SJCRH30 (cell line): ENCODE measurements at regions not wholly inside any gene's neighbourhood (a gene's known extent, or its start where the extent isn't known, plus 50 kb on each side); places are given as distances from the start of the nearest gene placed in this dataset.
A peak's percentile ranks its signal among the peaks of the same experiment; 100 is the strongest.

ENCODE experiments used
- DNase-seq, 2 experiments: peaks; one replicate each; pipeline ENCODE4 v3.0.0-alpha.2; 2015 to 2020
- H3K27ac ChIP-seq: fragments of 250-450 bp; sonication (Bioruptor Pico); 2 replicates; pipeline ENCODE4 v1.5.1; 2020; ENCODE audit warnings: mild to moderate bottlenecking, moderate library complexity
- H3K27me3 ChIP-seq: fragments of 250-450 bp; sonication (Bioruptor Pico); 2 replicates; pipeline ENCODE4 v1.5.1; 2020; ENCODE audit warnings: mild to moderate bottlenecking, moderate library complexity
- H3K36me3 ChIP-seq: fragments of 250-450 bp; sonication (Bioruptor Pico); 2 replicates; pipeline ENCODE4 v1.5.1; 2020; ENCODE audit warnings: mild to moderate bottlenecking, moderate library complexity
- H3K4me1 ChIP-seq: fragments of 250-450 bp; sonication (Bioruptor Pico); 2 replicates; pipeline ENCODE4 v1.5.1; 2020; ENCODE audit warnings: mild to moderate bottlenecking, moderate library complexity
- H3K4me3 ChIP-seq: fragments of 250-450 bp; sonication (Bioruptor Pico); 2 replicates; pipeline ENCODE4 v1.5.1; 2020; ENCODE audit warnings: mild to moderate bottlenecking, moderate library complexity
- H3K9me3 ChIP-seq: fragments of 250-450 bp; sonication (Bioruptor Pico); replicated peaks from 2 replicates; pipeline ENCODE4 v1.5.1; 2020; ENCODE audit warnings: mild to moderate bottlenecking, moderate library complexity

DNA sequence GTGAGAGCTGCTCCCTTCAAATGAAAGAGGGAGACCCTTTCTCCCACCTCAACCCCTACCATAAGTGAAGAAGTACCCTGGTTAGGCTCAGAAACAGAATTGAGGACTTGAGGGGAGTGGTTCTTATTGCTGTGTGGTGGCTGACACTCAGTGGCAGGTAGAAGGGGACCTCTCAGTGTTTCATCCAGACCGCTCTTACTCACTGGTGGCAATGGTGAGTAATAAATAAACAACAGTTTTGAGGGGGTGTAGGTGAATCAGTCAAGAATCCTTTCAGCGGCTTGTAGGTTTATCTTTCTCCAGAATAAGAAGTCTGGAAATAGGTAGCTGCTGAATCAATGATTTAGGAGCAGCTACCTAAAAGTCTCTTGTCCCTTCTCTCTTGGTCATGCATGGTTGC is 403.4 kb upstream of the B3GAT1 start:
- Histone ChIP-seq H3K27ac (no peak overlapping the region), H3K36me3 (no peaks in the 10 kb centered on the region), H3K4me1 (no peaks in the 10 kb centered on the region), H3K4me3 (no peak overlapping the region), H3K27me3 (no peaks in the 10 kb centered on the region), H3K9me3 (no peaks in the 10 kb centered on the region)
- no peak for DNase-seq

- no peaks in the 10 kb centered on the region for H3K36me3 ChIP-seq
- no peak overlapping the region for H3K27ac ChIP-seq
- no peaks in the 10 kb centered on the region; the same call in 1 of the 2 replicates for H3K27me3 ChIP-seq
- no peaks in the 10 kb centered on the region for H3K9me3 ChIP-seq
- H3K4me3 ChIP-seq = no peak overlapping the region
- H3K4me1 ChIP-seq = no peaks in the 10 kb centered on the region
- DNase-seq = no peak
Measured at GRCh38 chr11:134807997-134808396, 396.0 kb upstream of the B3GAT1 start.

GRCh38 chr11:134802598-134802997 is 390.6 kb upstream of the B3GAT1 start:
- DNase-seq = no peak
- Histone ChIP-seq H3K27me3 (peaks cover 8% of the 10 kb centered on the region; the same call in 1 of the 2 replicates), H3K4me3 (no peak overlapping the region), H3K27ac (no peak overlapping the region), H3K4me1 (no peaks in the 10 kb centered on the region), H3K9me3 (no peaks in the 10 kb centered on the region), H3K36me3 (no peaks in the 10 kb centered on the region)

DNA sequence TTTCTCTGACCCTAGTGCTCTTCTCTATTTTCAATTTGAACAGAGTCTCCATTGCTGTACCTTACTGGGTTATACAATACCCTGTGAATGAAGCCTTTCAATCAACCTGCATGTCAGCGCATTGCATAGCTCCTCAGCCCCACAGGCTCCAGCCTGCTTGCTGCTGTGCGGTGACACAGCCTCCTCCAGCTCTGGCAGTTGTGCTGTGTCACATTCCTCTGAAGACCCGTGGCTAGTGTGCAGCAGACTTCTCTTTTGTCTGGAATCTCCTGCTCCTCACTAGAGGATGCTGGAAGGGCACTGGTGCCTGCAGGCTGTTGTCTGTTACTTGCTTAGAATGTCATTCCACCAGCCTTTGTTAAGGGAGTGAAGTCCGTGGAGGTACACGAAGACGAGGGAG is 390.1 kb upstream of the B3GAT1 start:
- Histone ChIP-seq H3K9me3 (no peaks in the 10 kb centered on the region), H3K27me3 (peaks cover 8% of the 10 kb centered on the region; the same call in 1 of the 2 replicates), H3K4me1 (no peaks in the 10 kb centered on the region), H3K36me3 (no peaks in the 10 kb centered on the region), H3K4me3 (no peak overlapping the region), H3K27ac (no peak overlapping the region)
- no peak for DNase-seq

DNA sequence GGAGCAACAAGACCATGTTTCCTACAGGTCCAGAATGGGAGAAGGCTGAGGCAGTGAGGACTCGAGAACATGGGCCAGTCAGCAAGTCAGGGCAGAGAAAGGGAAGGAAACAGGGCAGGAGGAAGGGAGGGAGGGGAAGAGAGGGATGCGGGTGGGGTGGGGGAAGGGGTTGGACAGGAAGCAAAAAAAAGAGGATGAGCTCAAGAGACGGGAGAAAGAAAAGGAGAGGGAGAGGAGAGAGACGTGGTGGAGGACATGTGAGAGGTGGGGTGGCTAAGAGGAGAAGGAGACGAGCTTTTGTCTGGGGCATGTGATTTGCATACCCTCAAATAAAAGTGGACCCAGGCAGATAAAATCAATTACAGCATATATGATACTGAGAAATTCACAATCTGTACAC is 389.5 kb upstream of the B3GAT1 start:
- DNase-seq = no peak
- Histone ChIP-seq H3K4me1 (no peaks in the 10 kb centered on the region), H3K4me3 (no peak overlapping the region), H3K9me3 (no peaks in the 10 kb centered on the region), H3K36me3 (no peaks in the 10 kb centered on the region), H3K27me3 (peaks cover 8% of the 10 kb centered on the region; the same call in 1 of the 2 replicates), H3K27ac (no peak overlapping the region)

DNA sequence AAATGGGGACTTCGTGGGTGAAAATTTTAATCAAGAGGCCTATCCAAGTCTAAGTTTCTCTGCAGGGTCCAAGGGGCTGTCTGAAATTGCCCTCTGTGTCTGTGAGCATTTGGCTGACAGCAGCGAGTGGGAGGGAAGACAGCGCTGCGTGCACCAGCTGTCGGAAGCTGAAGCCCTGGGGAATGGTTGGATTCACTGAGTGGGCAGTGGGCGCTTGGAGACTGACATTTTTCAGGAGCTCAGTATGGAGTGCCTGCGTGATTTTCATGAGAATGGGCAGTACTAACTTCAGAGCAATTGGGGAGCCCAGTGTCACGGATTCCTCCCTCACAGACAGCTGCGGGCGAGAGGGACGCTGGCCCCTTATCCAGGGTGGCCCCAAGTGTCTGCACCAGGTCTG is 388.8 kb upstream of the B3GAT1 start:
- Histone ChIP-seq H3K27me3 (peaks cover 8% of the 10 kb centered on the region; the same call in 1 of the 2 replicates), H3K4me1 (no peaks in the 10 kb centered on the region), H3K9me3 (no peaks in the 10 kb centered on the region), H3K4me3 (no peak overlapping the region), H3K36me3 (no peaks in the 10 kb centered on the region), H3K27ac (no peak overlapping the region)
- DNase-seq = peak; percentile 15 to 17

DNA sequence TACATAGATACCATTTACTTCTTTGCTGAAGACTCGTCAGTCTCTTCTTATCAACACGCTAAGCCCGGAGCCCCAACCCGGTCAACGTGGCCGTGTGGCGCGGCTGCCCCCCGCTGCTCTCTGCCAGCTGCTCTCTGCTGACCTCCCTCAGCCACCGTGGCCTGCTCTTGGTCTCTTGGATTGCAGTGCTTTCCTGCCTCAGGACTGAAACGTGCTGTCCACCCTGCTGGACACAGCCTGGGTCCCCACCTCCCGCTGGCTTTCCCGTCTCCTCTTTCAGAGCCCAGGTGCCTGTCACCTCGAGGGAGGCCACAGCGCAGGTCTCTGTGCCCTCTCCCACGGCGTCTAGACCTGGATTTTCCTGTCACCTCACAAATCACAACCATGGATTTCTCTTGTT is 388.1 kb upstream of the B3GAT1 start:
- Histone ChIP-seq H3K27ac (no peak overlapping the region), H3K27me3 (peaks cover 8% of the 10 kb centered on the region; the same call in 1 of the 2 replicates), H3K9me3 (no peaks in the 10 kb centered on the region), H3K4me1 (no peaks in the 10 kb centered on the region), H3K4me3 (no peak overlapping the region), H3K36me3 (no peaks in the 10 kb centered on the region)
- DNase-seq = no peak

DNA sequence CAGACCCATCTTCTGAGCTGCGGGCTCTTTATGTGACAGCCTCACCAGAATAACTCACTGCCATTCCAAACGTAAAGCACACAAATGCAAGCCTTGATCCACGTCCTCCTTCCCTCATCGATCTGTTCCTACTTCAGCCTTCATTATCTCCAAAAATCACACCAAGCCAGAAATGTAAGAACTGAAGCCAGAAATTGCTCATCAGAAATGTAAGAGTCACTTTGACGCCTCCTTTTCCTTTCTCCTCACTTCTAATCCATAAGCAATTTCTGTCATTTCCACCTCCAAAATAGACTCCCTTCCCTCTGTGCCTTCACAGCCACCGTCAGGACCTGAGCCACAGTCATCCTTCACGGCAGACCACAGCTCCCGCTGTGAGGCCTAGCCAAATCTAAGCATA is 387.3 kb upstream of the B3GAT1 start:
- H3K4me3 ChIP-seq = no peak overlapping the region
- H3K9me3 ChIP-seq = no peaks in the 10 kb centered on the region
- no peaks in the 10 kb centered on the region for H3K4me1 ChIP-seq
- DNase-seq = no peak
- no peaks in the 10 kb centered on the region for H3K36me3 ChIP-seq
- no peak overlapping the region for H3K27ac ChIP-seq
- peaks cover 8% of the 10 kb centered on the region; the same call in 1 of the 2 replicates for H3K27me3 ChIP-seq

DNA sequence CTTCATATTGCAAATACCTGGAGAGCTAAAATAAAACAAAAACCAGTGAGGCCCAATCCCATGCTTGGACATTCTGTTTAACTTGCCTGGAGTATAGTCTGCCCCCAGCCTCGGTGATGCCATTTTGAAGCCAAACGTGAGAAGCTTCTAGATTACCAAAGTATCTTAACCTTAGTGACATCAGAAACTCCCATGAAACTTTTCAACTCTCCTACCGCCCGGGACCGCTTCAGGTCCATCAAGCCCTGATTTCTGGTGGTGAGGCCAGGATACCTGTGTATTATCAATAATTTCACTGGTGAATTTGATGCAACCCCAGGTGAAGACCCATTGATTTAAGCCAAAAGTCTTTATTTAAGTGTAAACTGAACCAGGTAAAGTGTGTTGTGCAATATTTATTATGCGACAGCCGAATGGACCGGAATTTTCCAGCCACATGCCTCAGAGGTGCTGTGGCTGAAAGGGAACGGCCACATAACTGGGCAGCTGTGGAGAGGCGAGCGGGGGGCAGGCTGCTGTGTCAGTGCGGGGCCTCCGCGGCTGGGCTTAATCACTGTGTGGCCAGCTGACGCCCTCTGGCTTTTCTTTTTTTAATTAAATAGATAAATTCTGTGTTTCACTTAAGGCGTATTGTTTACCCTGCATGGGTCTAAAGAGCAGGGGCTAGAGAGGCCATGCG is 385.5 kb upstream of the B3GAT1 start:
- DNase-seq = no peak
- Histone ChIP-seq H3K9me3 (no peaks in the 10 kb centered on the region), H3K27me3 (0 out of 2 replicates have a peak, but pooled peaks cover 5% of the 10 kb centered on the region), H3K27ac (no peak overlapping the region), H3K4me3 (no peak overlapping the region), H3K4me1 (no peaks in the 10 kb centered on the region), H3K36me3 (no peaks in the 10 kb centered on the region)

DNA sequence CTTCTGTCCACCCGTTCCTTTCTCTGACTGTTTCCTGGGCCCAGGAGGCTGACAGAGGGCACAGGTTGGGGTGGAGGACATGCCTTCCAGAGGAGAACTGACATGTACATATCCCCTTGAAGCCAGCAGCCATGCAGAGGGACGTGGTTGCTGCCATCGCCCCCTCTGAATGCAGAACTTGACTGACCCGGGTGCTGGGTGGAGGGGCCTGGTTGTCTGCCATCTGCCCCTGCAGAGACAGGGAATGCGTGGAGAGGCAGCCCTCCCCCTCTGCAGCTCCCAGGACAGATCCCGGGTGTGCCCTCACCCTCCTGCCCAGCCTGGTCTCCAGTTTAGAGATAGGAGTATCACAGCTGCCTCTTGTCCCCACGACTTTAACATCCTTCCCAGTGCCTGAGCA is 383.0 kb upstream of the B3GAT1 start:
- Histone ChIP-seq H3K4me1 (no peaks in the 10 kb centered on the region), H3K4me3 (no peak overlapping the region), H3K27me3 (no peaks in the 10 kb centered on the region), H3K36me3 (no peaks in the 10 kb centered on the region), H3K27ac (no peak overlapping the region), H3K9me3 (no peaks in the 10 kb centered on the region)
- DNase-seq = no peak

GRCh38 chr11:134794192-134794591 is 382.1 kb upstream of the B3GAT1 start:
- Histone ChIP-seq H3K4me1 (no peaks in the 10 kb centered on the region), H3K27me3 (no peaks in the 10 kb centered on the region), H3K36me3 (no peaks in the 10 kb centered on the region), H3K4me3 (no peak overlapping the region), H3K27ac (no peak overlapping the region), H3K9me3 (no peaks in the 10 kb centered on the region)
- DNase-seq = no peak

DNA sequence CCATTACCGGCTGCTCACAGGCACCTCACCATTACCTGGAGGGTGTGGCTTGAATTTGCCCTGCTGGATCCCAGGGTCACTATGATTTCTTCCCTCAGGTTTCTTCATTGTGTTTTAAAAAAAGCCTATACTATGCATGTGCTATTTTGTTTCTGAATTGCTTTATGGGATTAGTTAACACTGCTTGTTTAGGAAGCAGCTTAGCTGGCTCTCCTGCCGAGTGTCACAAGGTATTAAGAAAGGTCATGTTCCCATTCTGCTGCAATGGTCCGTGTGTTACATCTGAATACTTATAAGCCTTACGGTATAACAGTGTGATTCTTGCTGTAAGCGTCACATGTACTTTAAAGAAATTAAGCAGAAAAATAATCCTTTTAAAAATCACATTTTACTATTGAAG is 380.6 kb upstream of the B3GAT1 start:
- H3K4me3 ChIP-seq = no peak overlapping the region
- no peaks in the 10 kb centered on the region for H3K27me3 ChIP-seq
- H3K4me1 ChIP-seq = no peaks in the 10 kb centered on the region
- H3K9me3 ChIP-seq = no peaks in the 10 kb centered on the region
- no peak overlapping the region for H3K27ac ChIP-seq
- no peak for DNase-seq
- H3K36me3 ChIP-seq = no peaks in the 10 kb centered on the region

- Histone ChIP-seq H3K4me3 (no peak overlapping the region), H3K4me1 (no peaks in the 10 kb centered on the region), H3K27me3 (no peaks in the 10 kb centered on the region), H3K36me3 (no peaks in the 10 kb centered on the region), H3K27ac (no peak overlapping the region), H3K9me3 (no peaks in the 10 kb centered on the region)
- DNase-seq = no peak
Measured at GRCh38 chr11:134792044-134792443, 380.0 kb upstream of the B3GAT1 start.

DNA sequence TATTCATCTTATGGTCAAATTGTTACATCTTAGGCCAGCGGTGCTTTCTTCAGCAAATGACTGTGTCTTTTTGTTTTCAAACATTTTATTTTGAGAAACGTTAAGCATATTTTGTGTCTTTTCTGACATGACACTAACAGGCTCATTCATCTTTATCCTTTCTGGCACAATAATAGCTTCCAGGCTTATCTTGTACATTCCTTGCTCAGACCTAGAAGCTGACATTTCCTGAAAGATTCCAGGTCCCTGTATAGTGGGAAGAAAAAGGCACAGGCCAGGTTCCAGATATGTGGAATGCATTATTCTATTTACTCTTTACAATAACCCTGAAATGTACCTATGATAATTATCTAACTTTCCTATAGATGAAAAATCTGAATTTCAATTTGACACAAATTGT is 379.1 kb upstream of the B3GAT1 start:
- no peak for DNase-seq
- Histone ChIP-seq H3K9me3 (no peaks in the 10 kb centered on the region), H3K4me1 (no peaks in the 10 kb centered on the region), H3K27me3 (no peaks in the 10 kb centered on the region), H3K4me3 (no peak overlapping the region), H3K36me3 (no peaks in the 10 kb centered on the region), H3K27ac (no peak overlapping the region)

DNA sequence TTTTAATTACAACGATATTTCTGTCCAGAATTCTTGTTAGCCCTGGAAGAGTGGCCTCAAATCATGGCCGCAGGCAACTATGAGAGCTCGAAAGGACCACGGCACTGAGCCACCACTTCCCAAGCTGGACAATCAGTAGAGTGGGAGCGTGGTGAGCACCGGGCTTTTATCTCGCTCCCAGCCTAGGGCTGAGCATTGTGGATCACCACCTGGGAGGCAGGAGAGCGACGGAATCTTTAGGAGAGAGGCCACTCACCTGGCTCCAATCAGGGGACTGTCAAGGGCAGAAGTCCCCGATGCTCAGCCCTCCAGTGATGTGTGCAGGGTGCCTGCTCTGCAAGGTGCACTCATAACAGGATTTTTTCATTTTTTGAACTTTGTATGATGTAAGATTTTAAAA is 377.1 kb upstream of the B3GAT1 start:
- no peak overlapping the region for H3K27ac ChIP-seq
- H3K36me3 ChIP-seq = no peaks in the 10 kb centered on the region
- DNase-seq = no peak
- H3K4me3 ChIP-seq = no peak overlapping the region
- H3K9me3 ChIP-seq = no peaks in the 10 kb centered on the region
- no peaks in the 10 kb centered on the region for H3K4me1 ChIP-seq
- H3K27me3 ChIP-seq = no peaks in the 10 kb centered on the region

- Histone ChIP-seq H3K4me1 (no peaks in the 10 kb centered on the region), H3K27me3 (no peaks in the 10 kb centered on the region), H3K9me3 (no peaks in the 10 kb centered on the region), H3K36me3 (no peaks in the 10 kb centered on the region), H3K4me3 (no peak overlapping the region), H3K27ac (no peak overlapping the region)
- no peak for DNase-seq
Measured at GRCh38 chr11:134786636-134787035, 374.6 kb upstream of the B3GAT1 start.
